NB4 (cell line): ENCODE measurements at regions not wholly inside any gene's neighbourhood (a gene's known extent, or its start where the extent isn't known, plus 50 kb on each side); places are given as distances from the start of the nearest gene placed in this dataset.

Experiments
- DNase-seq: peaks from one replicate; pipeline ENCODE4 v3.0.0; 2010; ENCODE audit warnings: low read depth
- H3K4me3 ChIP-seq: one replicate; pipeline ENCODE4 v1.5.1; 2011; ENCODE audit warnings: mild to moderate bottlenecking, low read depth, low read length, moderate library complexity
- CTCF ChIP-seq: IDR thresholded peaks from one replicate; pipeline ENCODE4 v1.5.1; 2012; ENCODE audit warnings: low read depth, low read length
- MAX ChIP-seq: IDR thresholded peaks from 2 replicates; pipeline ENCODE4 v1.6.1; 2011; ENCODE audit warnings: low read depth, low read length
- MYC ChIP-seq: IDR thresholded peaks from 2 replicates; pipeline ENCODE4 v1.6.1; 2011; ENCODE audit warnings: low read depth, low read length
- POLR2A ChIP-seq: IDR thresholded peaks from 2 replicates; pipeline ENCODE4 v1.6.1; 2011; ENCODE audit warnings: mild to moderate bottlenecking; ENCODE audit not compliant: insufficient read length; ENCODE audit errors: extremely low read depth

DNA sequence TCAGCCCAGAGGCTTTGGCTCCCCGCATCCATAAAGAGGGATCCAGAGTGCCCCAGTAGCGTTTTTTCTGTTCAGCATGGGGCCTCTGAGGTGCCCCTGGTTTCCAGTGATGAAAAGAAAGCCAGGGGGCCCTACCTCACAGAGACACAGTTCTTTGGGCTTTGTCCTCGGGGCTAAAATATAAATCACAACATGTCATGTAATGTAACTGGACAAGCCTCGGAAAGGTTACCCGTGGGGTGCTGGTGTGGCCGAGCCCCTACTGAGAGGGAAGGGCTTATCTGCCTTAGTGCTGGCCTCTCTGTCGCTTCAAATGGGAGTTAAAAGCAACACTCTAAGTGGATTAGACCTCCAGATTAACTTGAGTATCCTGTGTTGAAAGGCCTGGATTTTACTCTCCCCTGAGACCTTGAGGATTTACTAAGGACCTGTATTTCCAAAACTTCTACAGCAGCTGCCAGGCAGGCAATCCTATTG is 251.6 kb upstream of the APCDD1 start:
- no peak overlapping the region for H3K4me3 ChIP-seq
- DNase-seq: no peak
- no peak for TF ChIP-seq CTCF
- TF ChIP-seq MAX: no peak
- TF ChIP-seq POLR2A: no peak
- TF ChIP-seq MYC: no peak

GRCh38 chr18:10205151-10205550 is 249.3 kb upstream of the APCDD1 start:
- no peak for TF ChIP-seq POLR2A
- TF ChIP-seq CTCF: no peak
- TF ChIP-seq MYC: no peak
- TF ChIP-seq MAX: no peak
- DNase-seq: no peak
- no peak overlapping the region for H3K4me3 ChIP-seq

DNA sequence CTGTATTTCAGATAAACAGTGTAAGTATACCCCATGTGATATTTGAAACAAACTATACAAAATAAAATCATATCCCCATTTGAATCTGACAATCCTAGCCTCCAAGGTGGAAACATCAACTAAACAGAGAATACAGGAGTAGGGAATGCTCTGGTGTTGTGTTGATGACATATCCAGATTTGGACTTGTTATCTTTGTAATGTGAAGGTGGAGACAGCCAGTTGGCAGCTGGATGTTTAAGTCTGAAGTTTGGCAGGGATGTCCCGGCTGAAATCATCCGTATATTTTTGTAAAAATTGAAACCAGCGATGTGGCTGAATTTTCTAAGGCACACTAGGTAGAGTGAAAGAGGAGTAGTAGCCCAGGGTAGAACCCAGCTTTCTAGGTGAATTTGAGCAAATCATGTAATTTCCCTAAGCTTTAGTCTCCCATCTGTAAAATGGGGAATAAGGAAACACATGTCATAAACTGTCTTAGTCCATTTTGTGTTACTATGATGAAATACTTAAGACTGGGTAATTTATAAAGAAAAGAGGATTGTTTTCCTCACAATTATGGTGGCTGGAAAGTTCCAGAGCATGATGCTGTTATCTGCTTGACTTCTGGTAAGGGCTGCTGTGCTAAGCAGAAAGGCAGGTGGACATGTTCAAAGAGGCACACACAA is 246.6 kb upstream of the APCDD1 start:
- no peak for DNase-seq
- no peak overlapping the region for H3K4me3 ChIP-seq
- no peak for TF ChIP-seq CTCF

GRCh38 chr18:10209302-10209701 is 245.1 kb upstream of the APCDD1 start:
- no peak for DNase-seq
- no peak for TF ChIP-seq MYC
- no peak for TF ChIP-seq MAX
- no peak for TF ChIP-seq POLR2A
- TF ChIP-seq CTCF: no peak
- no peak overlapping the region for H3K4me3 ChIP-seq

DNA sequence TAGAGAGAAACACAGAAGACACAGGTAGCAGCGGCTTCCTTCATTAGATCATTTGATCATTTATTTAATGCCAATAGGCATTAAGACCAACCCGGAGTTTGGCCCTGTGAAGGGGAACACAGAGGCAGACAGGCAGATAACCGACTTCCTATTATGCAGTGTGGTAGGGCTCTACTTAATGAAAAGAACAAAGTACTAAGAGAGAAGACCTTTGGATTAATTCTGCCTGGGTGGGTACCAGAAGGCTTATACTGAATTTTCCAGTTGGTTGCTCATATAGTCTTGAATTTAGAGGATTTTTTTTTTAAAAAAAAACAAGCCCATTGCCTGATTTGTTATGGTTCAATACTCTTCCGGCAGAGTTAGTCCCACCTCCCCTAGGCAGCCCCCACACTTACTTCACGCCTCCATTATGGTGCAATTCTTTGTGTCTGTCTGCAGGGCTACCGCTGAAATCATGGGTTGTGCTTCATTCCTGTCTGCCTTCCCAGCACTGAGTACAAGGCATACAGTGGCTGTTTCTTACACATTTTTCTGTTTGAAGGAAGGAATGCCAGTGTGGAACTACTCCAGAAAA is 244.3 kb upstream of the APCDD1 start:
- H3K4me3 ChIP-seq: no peak overlapping the region
- TF ChIP-seq POLR2A (no peak), MAX (no peak), CTCF (no peak), MYC (no peak)
- DNase-seq: peak; percentile 17
